ENCODE measurements at regions not wholly inside any gene's neighbourhood (a gene's known extent, or its start where the extent isn't known, plus 50 kb on each side); places are given as distances from the start of the nearest gene placed in this dataset.

- TF ChIP-seq, protein P1, sequence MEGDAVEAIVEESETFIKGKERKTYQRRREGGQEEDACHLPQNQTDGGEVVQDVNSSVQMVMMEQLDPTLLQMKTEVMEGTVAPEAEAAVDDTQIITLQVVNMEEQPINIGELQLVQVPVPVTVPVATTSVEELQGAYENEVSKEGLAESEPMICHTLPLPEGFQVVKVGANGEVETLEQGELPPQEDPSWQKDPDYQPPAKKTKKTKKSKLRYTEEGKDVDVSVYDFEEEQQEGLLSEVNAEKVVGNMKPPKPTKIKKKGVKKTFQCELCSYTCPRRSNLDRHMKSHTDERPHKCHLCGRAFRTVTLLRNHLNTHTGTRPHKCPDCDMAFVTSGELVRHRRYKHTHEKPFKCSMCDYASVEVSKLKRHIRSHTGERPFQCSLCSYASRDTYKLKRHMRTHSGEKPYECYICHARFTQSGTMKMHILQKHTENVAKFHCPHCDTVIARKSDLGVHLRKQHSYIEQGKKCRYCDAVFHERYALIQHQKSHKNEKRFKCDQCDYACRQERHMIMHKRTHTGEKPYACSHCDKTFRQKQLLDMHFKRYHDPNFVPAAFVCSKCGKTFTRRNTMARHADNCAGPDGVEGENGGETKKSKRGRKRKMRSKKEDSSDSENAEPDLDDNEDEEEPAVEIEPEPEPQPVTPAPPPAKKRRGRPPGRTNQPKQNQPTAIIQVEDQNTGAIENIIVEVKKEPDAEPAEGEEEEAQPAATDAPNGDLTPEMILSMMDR (IDR thresholded peaks at IDR 0.05), result no peak
- no peak for TF ChIP-seq POLR2A (IDR thresholded peaks at IDR 0.05)
Measured at GRCh38 chr1:98457248-98457647, 204.3 kb upstream of the SNX7 start.
